HepG2 (cell line): ENCODE measurements at regions not wholly inside any gene's neighbourhood (a gene's known extent, or its start where the extent isn't known, plus 50 kb on each side); places are given as distances from the start of the nearest gene placed in this dataset.
"Not testable (repeated sequence)": the region's sequence is repeated elsewhere in the genome, so short reads cannot be mapped to it uniquely, and the experiment has no call there.

Source experiments
- ATAC-seq: fragments of 200-7000 bp; cut with Tn5 transposase; 3 replicates; pipeline ENCODE4 v1.9.1; 2020; ENCODE audit warnings: mild to moderate bottlenecking, moderate library complexity
- BruUV-seq: library from RNA; stranded (reverse); fragments of 400-500 nt; replicated peaks from 2 replicates; lab custom pipeline; 2021; lab: Mats Ljungman, UMichigan
- CTCF ChIA-PET: fragments of 300-600 bp; formaldehyde crosslinking; extraction: SDS; loops from one replicate; lab custom pipeline; 2021; ENCODE audit warnings: low total read pairs, inconsistent platforms, low intra/inter-chr PET ratio; lab: Yijun Ruan, JAX
- POLR2A ChIA-PET: fragments of 350-600 bp; sonication (Branson Sonifier 250); formaldehyde crosslinking; loops from one replicate; lab custom pipeline; 2020; ENCODE audit warnings: antibody characterized with exemption, inconsistent platforms; lab: Yijun Ruan, JAX
- DNase-seq: peaks from one replicate; pipeline ENCODE4 v3.0.0-alpha.2; 2015; ENCODE audit warnings: low spot score
- FAIRE-seq: peaks from 3 replicates; lab custom pipeline; 2011; peaks lifted over from hg19 to GRCh38; lab: Jason Lieb, UNC
- H2AFZ ChIP-seq: one replicate; pipeline ENCODE4 v1.6.1; 2011; ENCODE audit warnings: low read length, inconsistent platforms
- H3K27ac ChIP-seq: fragments of 300-600 bp; 3 replicates; pipeline ENCODE4 v1.8.0; 2011; ENCODE audit warnings: mixed run types, mild to moderate bottlenecking, mixed read lengths, low read length, inconsistent platforms; ENCODE audit not compliant: insufficient read depth; ENCODE audit errors: extremely low read length
- H3K27me3 ChIP-seq, 2 experiments: fragments of 200-600 bp in 1 of 2; 2 replicates in 1 of 2; 3 replicates in 1 of 2; pipeline versions ENCODE4 v1.6.0 to v1.8.0; 2011; ENCODE audit warnings: low read length in 2 of 2, mild to moderate bottlenecking in 2 of 2, moderate library complexity in 2 of 2, inconsistent platforms in 1 of 2; ENCODE audit not compliant: insufficient read depth in 2 of 2, control insufficient read depth in 1 of 2
- H3K36me3 ChIP-seq, 2 experiments: fragments of 200-600 bp in 1 of 2; replicated peaks in 1 of 2; 2 replicates in 1 of 2; 3 replicates in 1 of 2; pipeline versions ENCODE4 v1.5.1 to v1.8.0; 2011; ENCODE audit warnings: low read length in 2 of 2, inconsistent platforms in 1 of 2; ENCODE audit not compliant: insufficient read depth in 2 of 2, control insufficient read depth in 1 of 2
- H3K4me1 ChIP-seq: 2 replicates; pipeline ENCODE4 v1.5.1; 2012; ENCODE audit warnings: low read length, inconsistent platforms; ENCODE audit not compliant: insufficient read depth
- H3K4me2 ChIP-seq: 2 replicates; pipeline ENCODE4 v1.6.0; 2011; ENCODE audit warnings: low read depth, low read length, inconsistent platforms
- H3K4me3 ChIP-seq, 3 experiments: fragments of 200-600 bp in 1 of 3; sonication (generic), shearing (Covaris generic) in 1 of 3; replicated peaks in 1 of 3; 2 replicates each; pipeline ENCODE4 v1.5.1; 2011 to 2016; ENCODE audit warnings: low read length in 3 of 3, inconsistent platforms in 2 of 3, low read depth in 2 of 3, mild to moderate bottlenecking in 2 of 3, control low read depth in 1 of 3, mixed read lengths in 1 of 3; ENCODE audit not compliant: insufficient read depth in 1 of 3
- H3K79me2 ChIP-seq: one replicate; pipeline ENCODE4 v1.6.1; 2011; ENCODE audit warnings: low read length, inconsistent platforms; ENCODE audit not compliant: insufficient read depth
- H3K9ac ChIP-seq: 2 replicates; pipeline ENCODE4 v1.6.0; 2011; ENCODE audit warnings: mild to moderate bottlenecking, low read depth, low read length, inconsistent platforms; ENCODE audit not compliant: insufficient read depth
- H3K9me3 ChIP-seq: 2 replicates; pipeline ENCODE4 v1.5.1; 2012; ENCODE audit warnings: mild to moderate bottlenecking, low read length
- H4K20me1 ChIP-seq: 2 replicates; pipeline ENCODE4 v1.6.0; 2011; ENCODE audit warnings: inconsistent platforms, mild to moderate bottlenecking, low read length, moderate library complexity; ENCODE audit not compliant: insufficient read depth
- CREM ChIP-seq, 2 experiments: sonication (generic) in 1 of 2; formaldehyde crosslinking in 1 of 2; IDR thresholded peaks; 2 replicates each; pipeline versions ENCODE4 v1.4.0 to v1.6.1; 2016 to 2020; ENCODE audit warnings: antibody characterized with exemption in 1 of 2, mild to moderate bottlenecking in 1 of 2, missing genetic modification reagents in 1 of 2
- KDM6A ChIP-seq: IDR thresholded peaks from 2 replicates; pipeline ENCODE4 v1.6.1; 2016; ENCODE audit warnings: low read depth
- MAFF ChIP-seq: IDR thresholded peaks from 2 replicates; pipeline ENCODE4 v1.6.1; 2011; ENCODE audit warnings: low read depth, low read length, improper control_type of control experiment
- MAFK ChIP-seq, 2 experiments: IDR thresholded peaks in 1 of 2; conservative IDR thresholded peaks in 1 of 2; 2 replicates each; pipeline ENCODE4 v1.6.1; 2011; ENCODE audit warnings: improper control_type of control experiment in 2 of 2, low read length in 2 of 2
- NR2C2 ChIP-seq: sonication (generic); formaldehyde crosslinking; IDR thresholded peaks from 2 replicates; pipeline ENCODE4 v1.4.0; 2020; ENCODE audit warnings: missing genetic modification reagents, mild to moderate bottlenecking, moderate library complexity, borderline replicate concordance
- SNAI1 ChIP-seq: sonication (generic); formaldehyde crosslinking; IDR thresholded peaks from 2 replicates; pipeline ENCODE4 v1.5.0; 2020; ENCODE audit warnings: mild to moderate bottlenecking, missing genetic modification reagents, borderline replicate concordance
- ZNF101 ChIP-seq: sonication (generic); formaldehyde crosslinking; IDR thresholded peaks from 2 replicates; pipeline ENCODE4 v1.4.0; 2020; ENCODE audit warnings: mild to moderate bottlenecking, low read depth, missing genetic modification reagents, borderline replicate concordance
- ZNF264 ChIP-seq: sonication (generic); formaldehyde crosslinking; IDR thresholded peaks from 2 replicates; pipeline ENCODE4 v1.4.0; 2020; ENCODE audit warnings: missing genetic modification reagents
- ZNF619 ChIP-seq: sonication (generic); formaldehyde crosslinking; IDR thresholded peaks from 2 replicates; pipeline ENCODE4 v1.4.0; 2020; ENCODE audit warnings: mild to moderate bottlenecking, missing genetic modification reagents
- ZSCAN21 ChIP-seq: sonication (generic); formaldehyde crosslinking; IDR thresholded peaks from 2 replicates; pipeline ENCODE4 v1.8.0; 2022; ENCODE audit warnings: mild to moderate bottlenecking, missing genetic modification reagents, moderate library complexity, borderline replicate concordance
- WGBS: methylation state at CpG from one replicate; pipeline ENCODE4 v1.1.6; 2017; ENCODE audit warnings: low lambda C conversion rate; 5-methylcytosine and 5-hydroxymethylcytosine counted together
- in situ Hi-C: cut with HindIII; loops from 2 replicates; pipeline ENCODE4 v1.10.0; 2017; ENCODE audit warnings: low pct_unique_long_range_greater_than_20kb; ENCODE audit not compliant: extremely low pct_ligation_motif_present
- intact Hi-C: fragments of 100-400 bp; cut with micrococcal nuclease; formaldehyde crosslinking; loops from one replicate; pipeline ENCODE4 v1.10.0; 2022; ENCODE audit not compliant: unreplicated experiment

- TF ChIP-seq CREM (IDR thresholded peaks at IDR 0.05), result no peak
- TF ChIP-seq CREM (CRISPR knock-in tag; IDR thresholded peaks at IDR 0.05), result no peak
- no peak for TF ChIP-seq KDM6A
Observed at GRCh38 chr5:37916525-37916924, 76.7 kb upstream of the GDNF start (continued).

- intact Hi-C loops (no loop called here), in situ Hi-C loops (no loop called here)
- Histone ChIP-seq H3K4me3 (no peak overlapping the region), H3K27me3 (peaks cover 2 to 26% of the 10 kb centered on the region in 2 experiments; a peak in 4 of 5 replicates), H3K79me2 (no peaks in the 10 kb centered on the region), H2AFZ (no peak overlapping the region), H3K36me3 (no peaks in the 10 kb centered on the region), H3K9ac (no peak overlapping the region), H3K4me2 (no peak overlapping the region), H3K27ac (no peak overlapping the region), H4K20me1 (no peaks in the 10 kb centered on the region), H3K9me3 (no peaks in the 10 kb centered on the region), H3K4me1 (no peaks in the 10 kb centered on the region)
- ATAC-seq, result no peak
- BruUV-seq, result no TSS peak
- POLR2A ChIA-PET, result no interaction called here
- 26% methylated on average over 4 of the region's 4 CpGs for WGBS
- CTCF ChIA-PET, result no interaction called here
- no peak for DNase-seq
- no peak for FAIRE-seq
- no peak for TF ChIP-seq NR2C2 (CRISPR knock-in tag)
- no peak for TF ChIP-seq ZNF101 (CRISPR knock-in tag)
- TF ChIP-seq SNAI1, result no peak
- peak; percentile 67 to 76 for TF ChIP-seq MAFK (conservative IDR thresholded peaks at IDR 0.05 in 1 of 2, IDR thresholded peaks at IDR 0.05 in 1 of 2; ENCODE audit: low read length in 2 of 2)
- no peak for TF ChIP-seq ZSCAN21 (CRISPR knock-in tag)
- TF ChIP-seq MAFF, result peak; percentile 73
- no peak for TF ChIP-seq ZNF619 (CRISPR knock-in tag)
- TF ChIP-seq ZNF264, result no peak
Observed at GRCh38 chr5:37915097-37915736, 75.4 kb upstream of the GDNF start.

GRCh38 chr5:37909610-37910266, 69.9 kb upstream of the GDNF start:
- POLR2A ChIA-PET, result not testable (repeated sequence)

More at GRCh38 chr5:37909610-37910266, 69.9 kb upstream of the GDNF start:
- DNase-seq, intact Hi-C loops, H3K9me3 ChIP-seq, H3K4me2 ChIP-seq, H3K79me2 ChIP-seq, H3K27ac ChIP-seq, H3K36me3 ChIP-seq, CTCF ChIA-PET, H4K20me1 ChIP-seq, in situ Hi-C loops, BruUV-seq, H3K9ac ChIP-seq, H3K4me1 ChIP-seq, H2AFZ ChIP-seq, FAIRE-seq, ATAC-seq, H3K4me3 ChIP-seq: not testable (repeated sequence)
- H3K27me3 ChIP-seq, result peaks cover 0 to 10% of the 10 kb centered on the region in 2 experiments; a peak in 2 of 5 replicates
- WGBS, result 4% methylated on average over 4 of the region's 5 CpGs
